ENCODE measurements at regions not wholly inside any gene's neighbourhood (a gene's known extent, or its start where the extent isn't known, plus 50 kb on each side); places are given as distances from the start of the nearest gene placed in this dataset.
"Not testable (repeated sequence)": the region's sequence is repeated elsewhere in the genome, so short reads cannot be mapped to it uniquely, and the experiment has no call there.

DNA sequence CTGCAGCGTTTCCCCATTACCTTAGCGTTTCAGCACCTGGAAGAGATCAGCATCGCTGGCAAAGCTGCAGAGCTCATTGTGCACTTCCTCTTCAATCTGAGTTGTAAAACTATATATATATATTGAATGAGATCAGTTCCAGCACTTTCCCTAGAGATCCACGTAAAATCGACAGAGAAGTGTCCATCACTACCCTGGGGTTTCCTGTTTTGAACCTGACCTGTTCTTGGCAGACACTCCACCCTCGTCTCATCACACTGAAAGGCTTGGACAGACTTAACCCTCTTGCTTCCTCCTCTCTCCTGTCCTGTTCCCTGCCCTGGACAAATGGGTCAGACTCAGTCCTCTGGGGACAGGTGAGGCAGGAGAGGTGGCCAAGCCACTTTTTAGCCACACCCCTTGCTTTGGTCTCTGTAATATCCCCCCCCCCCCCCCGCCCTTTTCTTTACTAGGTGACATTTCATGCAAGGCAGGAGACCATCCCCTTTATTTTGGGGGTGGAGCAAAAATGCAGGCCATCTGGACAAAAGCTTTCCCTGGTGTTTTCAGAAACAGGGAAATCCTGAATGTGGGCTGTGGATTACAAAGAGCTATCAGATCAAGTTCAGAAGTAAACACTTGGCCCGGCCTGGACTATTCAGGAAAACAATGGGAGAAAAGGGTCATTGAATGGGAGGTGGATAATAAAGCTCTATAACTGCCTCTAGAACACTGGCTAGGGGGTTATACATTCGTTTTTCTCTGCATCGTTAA, 83.7 kb upstream of the KDM7A start (continued):
- TF ChIP-seq, protein P1, sequence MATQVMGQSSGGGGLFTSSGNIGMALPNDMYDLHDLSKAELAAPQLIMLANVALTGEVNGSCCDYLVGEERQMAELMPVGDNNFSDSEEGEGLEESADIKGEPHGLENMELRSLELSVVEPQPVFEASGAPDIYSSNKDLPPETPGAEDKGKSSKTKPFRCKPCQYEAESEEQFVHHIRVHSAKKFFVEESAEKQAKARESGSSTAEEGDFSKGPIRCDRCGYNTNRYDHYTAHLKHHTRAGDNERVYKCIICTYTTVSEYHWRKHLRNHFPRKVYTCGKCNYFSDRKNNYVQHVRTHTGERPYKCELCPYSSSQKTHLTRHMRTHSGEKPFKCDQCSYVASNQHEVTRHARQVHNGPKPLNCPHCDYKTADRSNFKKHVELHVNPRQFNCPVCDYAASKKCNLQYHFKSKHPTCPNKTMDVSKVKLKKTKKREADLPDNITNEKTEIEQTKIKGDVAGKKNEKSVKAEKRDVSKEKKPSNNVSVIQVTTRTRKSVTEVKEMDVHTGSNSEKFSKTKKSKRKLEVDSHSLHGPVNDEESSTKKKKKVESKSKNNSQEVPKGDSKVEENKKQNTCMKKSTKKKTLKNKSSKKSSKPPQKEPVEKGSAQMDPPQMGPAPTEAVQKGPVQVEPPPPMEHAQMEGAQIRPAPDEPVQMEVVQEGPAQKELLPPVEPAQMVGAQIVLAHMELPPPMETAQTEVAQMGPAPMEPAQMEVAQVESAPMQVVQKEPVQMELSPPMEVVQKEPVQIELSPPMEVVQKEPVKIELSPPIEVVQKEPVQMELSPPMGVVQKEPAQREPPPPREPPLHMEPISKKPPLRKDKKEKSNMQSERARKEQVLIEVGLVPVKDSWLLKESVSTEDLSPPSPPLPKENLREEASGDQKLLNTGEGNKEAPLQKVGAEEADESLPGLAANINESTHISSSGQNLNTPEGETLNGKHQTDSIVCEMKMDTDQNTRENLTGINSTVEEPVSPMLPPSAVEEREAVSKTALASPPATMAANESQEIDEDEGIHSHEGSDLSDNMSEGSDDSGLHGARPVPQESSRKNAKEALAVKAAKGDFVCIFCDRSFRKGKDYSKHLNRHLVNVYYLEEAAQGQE (IDR thresholded peaks at IDR 0.05; ENCODE audit: low read depth, low read length): no peak
- no peak for TF ChIP-seq WRNIP1 (IDR thresholded peaks at IDR 0.05; ENCODE audit: borderline replicate concordance, low read depth, low read length)
- TF ChIP-seq FOS (IDR thresholded peaks at IDR 0.05; ENCODE audit: borderline replicate concordance, extremely low read depth, insufficient read length): no peak
- TF ChIP-seq ZNF217 (IDR thresholded peaks at IDR 0.05): no peak
- TF ChIP-seq MEF2A (IDR thresholded peaks at IDR 0.05; ENCODE audit: insufficient read depth, low read depth, low read length): no peak

DNA sequence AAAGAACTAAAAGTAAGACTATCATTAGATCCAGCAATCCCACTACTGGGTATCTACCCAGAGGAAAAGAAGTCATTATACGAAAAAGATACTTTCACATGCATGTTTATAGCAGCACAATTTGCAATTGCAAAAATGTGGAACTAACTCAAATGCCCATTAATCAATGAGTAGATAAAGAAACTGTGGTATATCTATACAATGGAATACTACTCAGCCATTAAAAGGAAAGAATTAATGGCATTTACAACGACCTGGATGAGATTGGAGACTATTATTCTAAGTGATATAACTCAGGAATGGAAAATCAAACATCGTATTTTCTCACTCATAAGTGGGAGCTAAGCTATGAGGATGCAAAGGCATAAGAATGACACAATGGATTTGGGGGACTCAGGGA, 80.5 kb upstream of the KDM7A start:
- not testable (repeated sequence) for FAIRE-seq; ATAC-seq; BruUV-seq (replicated peaks)

DNA sequence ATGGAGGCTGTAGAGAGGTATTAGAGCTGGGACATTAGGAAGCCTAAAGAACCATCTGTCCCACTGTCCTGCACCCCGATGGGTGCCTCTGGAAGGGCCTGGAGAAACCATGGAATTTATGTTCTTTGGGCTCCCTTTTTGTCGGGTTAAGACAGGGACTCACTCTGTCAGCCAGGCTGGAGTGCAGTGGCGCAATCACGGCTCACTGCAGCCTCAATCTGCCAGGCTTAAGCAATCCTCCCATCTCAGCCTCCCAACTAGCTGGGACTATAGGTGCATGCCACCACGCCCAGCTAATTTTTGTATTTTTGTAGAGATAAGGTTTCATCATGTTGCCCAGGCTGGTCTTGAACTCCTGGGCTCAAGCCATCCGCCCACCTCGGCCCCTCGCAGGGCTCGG, 78.2 kb upstream of the KDM7A start:
- WGBS (ENCODE audit: insufficient coverage, insufficient replicate concordance, low lambda C conversion rate, missing lambda C conversion rate): 58% methylated on average over 9 of the region's 9 CpGs
- SMC1A ChIA-PET (ENCODE audit: uncharacterized antibody, unreplicated experiment); CTCF ChIA-PET: not testable (repeated sequence)

More for the DNA sequence above, 80.5 kb upstream of the KDM7A start:
- SMC1A ChIA-PET (ENCODE audit: uncharacterized antibody, unreplicated experiment); intact Hi-C loops (cut with micrococcal nuclease; ENCODE audit: unreplicated experiment); H2AFZ ChIP-seq (ENCODE audit: control insufficient read depth, low read depth, low read length); DNase-seq (ENCODE audit: low read depth, low spot score); H3K4me1 ChIP-seq (ENCODE audit: control insufficient read depth, insufficient read depth, low read length); H3K27me3 ChIP-seq (replicated peaks in 1 of 2; ENCODE audit: control insufficient read depth in 2 of 2, insufficient read depth in 2 of 2, low read length in 1 of 2); CTCF ChIA-PET; H3K36me3 ChIP-seq (ENCODE audit: control insufficient read depth in 2 of 2, insufficient read depth in 2 of 2, low read length in 1 of 2); POLR2A ChIA-PET; H4K20me1 ChIP-seq (ENCODE audit: control insufficient read depth, insufficient read depth); H3K4me3 ChIP-seq; H3K4me2 ChIP-seq (ENCODE audit: control insufficient read depth, insufficient read depth); H3K9ac ChIP-seq (ENCODE audit: control insufficient read depth, insufficient read depth, low read length); H3K27ac ChIP-seq (ENCODE audit: control insufficient read depth, insufficient read depth); H3K79me2 ChIP-seq (ENCODE audit: control insufficient read depth, insufficient read depth, low read length); RAD21 ChIA-PET (ENCODE audit: unreplicated experiment); in situ Hi-C loops (cut with MboI); H3K9me3 ChIP-seq (replicated peaks; ENCODE audit: control insufficient read depth, insufficient read depth, low read length): not testable (repeated sequence)
- WGBS (ENCODE audit: insufficient coverage, insufficient replicate concordance, low lambda C conversion rate, missing lambda C conversion rate): 35% methylated on average over 3 of the region's 3 CpGs

More for the DNA sequence above, 78.2 kb upstream of the KDM7A start:
- H3K4me3 ChIP-seq; H3K27ac ChIP-seq (ENCODE audit: control insufficient read depth, insufficient read depth); H3K9me3 ChIP-seq (replicated peaks; ENCODE audit: control insufficient read depth, insufficient read depth, low read length); H3K36me3 ChIP-seq (ENCODE audit: control insufficient read depth in 2 of 2, insufficient read depth in 2 of 2, low read length in 1 of 2); H4K20me1 ChIP-seq (ENCODE audit: control insufficient read depth, insufficient read depth); H3K4me2 ChIP-seq (ENCODE audit: control insufficient read depth, insufficient read depth); H2AFZ ChIP-seq (ENCODE audit: control insufficient read depth, low read depth, low read length); H3K9ac ChIP-seq (ENCODE audit: control insufficient read depth, insufficient read depth, low read length); H3K4me1 ChIP-seq (ENCODE audit: control insufficient read depth, insufficient read depth, low read length); FAIRE-seq; RAD21 ChIA-PET (ENCODE audit: unreplicated experiment); in situ Hi-C loops (cut with MboI); H3K27me3 ChIP-seq (replicated peaks in 1 of 2; ENCODE audit: control insufficient read depth in 2 of 2, insufficient read depth in 2 of 2, low read length in 1 of 2); ATAC-seq; H3K79me2 ChIP-seq (ENCODE audit: control insufficient read depth, insufficient read depth, low read length); DNase-seq (ENCODE audit: low read depth, low spot score); BruUV-seq (replicated peaks): not testable (repeated sequence)
- POLR2A ChIA-PET: interaction anchor here (0.6 kb wide), 1 partner anchor 12 kb away, joined by 3 read pairs; no protein-coding TSS in a partner anchor
- intact Hi-C loops (cut with micrococcal nuclease; ENCODE audit: unreplicated experiment): loop anchor here (5.0 kb wide), 1 partner anchor 43 kb away; no protein-coding TSS in a partner anchor

All from GM12878 (cell line).